H1 (cell line): ENCODE measurements at regions not wholly inside any gene's neighbourhood (a gene's known extent, or its start where the extent isn't known, plus 50 kb on each side); places are given as distances from the start of the nearest gene placed in this dataset.

Experiments used
- ASH2L ChIP-seq: fragments of 200-600, 300-600 bp; sonication (generic); IDR thresholded peaks from one replicate; pipeline ENCODE4 v1.7.1; 2017; ENCODE audit warnings: low read length
- CBX8 ChIP-seq: fragments of 300-800, 300-1000 bp; sonication (generic); IDR thresholded peaks from 2 replicates; pipeline ENCODE4 v1.7.1; 2016; ENCODE audit warnings: low read depth, low read length, borderline replicate concordance
- JUND ChIP-seq: IDR thresholded peaks from 2 replicates; pipeline ENCODE4 v1.6.1; 2011; ENCODE audit warnings: mild to moderate bottlenecking, improper control_type of control experiment, low read length
- KDM1A ChIP-seq: fragments of 200-600, 300-600 bp; sonication (generic); IDR thresholded peaks from 2 replicates; pipeline ENCODE4 v1.7.1; 2016; ENCODE audit warnings: mild to moderate bottlenecking, low read length, borderline replicate concordance
- NANOG ChIP-seq: IDR thresholded peaks from 2 replicates; pipeline ENCODE4 v1.6.1; 2011; ENCODE audit warnings: low read length, low read depth, mild to moderate bottlenecking, inconsistent platforms; ENCODE audit not compliant: insufficient read depth, poor library complexity, severe bottlenecking
- NRF1 ChIP-seq: IDR thresholded peaks from 2 replicates; pipeline ENCODE4 v1.6.1; 2011; ENCODE audit warnings: mild to moderate bottlenecking, low read depth, low read length, improper control_type of control experiment
- POLR2A ChIP-seq, 2 experiments: IDR thresholded peaks; 1 replicate in 1 of 2; 2 replicates in 1 of 2; pipeline ENCODE4 v1.6.1; 2011; ENCODE audit warnings: low read depth in 2 of 2, low read length in 2 of 2, mild to moderate bottlenecking in 2 of 2; ENCODE audit errors: control extremely low read depth in 1 of 2
- RFX5 ChIP-seq: IDR thresholded peaks from 2 replicates; pipeline ENCODE4 v1.6.1; 2011; ENCODE audit warnings: low read depth, low read length, improper control_type of control experiment, borderline replicate concordance
- RNF2 ChIP-seq: fragments of 200-900, 300-1000 bp; sonication (generic); IDR thresholded peaks from 2 replicates; pipeline ENCODE4 v1.7.1; 2016; ENCODE audit warnings: borderline replicate concordance, low read depth, mild to moderate bottlenecking, antibody characterized with exemption, low read length; ENCODE audit not compliant: poor library complexity, severe bottlenecking; ENCODE audit errors: missing control alignments
- TAF1 ChIP-seq: IDR thresholded peaks from 2 replicates; pipeline ENCODE4 v1.6.1; 2011; ENCODE audit warnings: mild to moderate bottlenecking, low read depth, low read length
- TAF7 ChIP-seq: optimal IDR thresholded peaks from 2 replicates; pipeline ENCODE3; 2011; ENCODE audit warnings: low read depth, mild to moderate bottlenecking, inconsistent platforms, low read length, moderate library complexity, borderline replicate concordance
- TBP ChIP-seq: IDR thresholded peaks from 2 replicates; pipeline ENCODE4 v1.6.1; 2011; ENCODE audit warnings: low read depth, low read length, improper control_type of control experiment
- TF ChIP-seq, protein P1 (sequence below), 3 experiments: IDR thresholded peaks; 1 replicate in 2 of 3; 2 replicates in 1 of 3; pipeline versions ENCODE4 v1.5.1 to v1.6.1; 2011; ENCODE audit warnings: low read length in 3 of 3, mild to moderate bottlenecking in 3 of 3, inconsistent platforms in 2 of 3, low read depth in 1 of 3, moderate library complexity in 1 of 3; ENCODE audit not compliant: insufficient read depth in 1 of 3; ENCODE audit errors: control extremely low read depth in 1 of 3
- TF ChIP-seq, protein P2 (sequence below): IDR thresholded peaks from 2 replicates; pipeline ENCODE4 v1.6.1; 2012; ENCODE audit warnings: inconsistent platforms

DNA sequence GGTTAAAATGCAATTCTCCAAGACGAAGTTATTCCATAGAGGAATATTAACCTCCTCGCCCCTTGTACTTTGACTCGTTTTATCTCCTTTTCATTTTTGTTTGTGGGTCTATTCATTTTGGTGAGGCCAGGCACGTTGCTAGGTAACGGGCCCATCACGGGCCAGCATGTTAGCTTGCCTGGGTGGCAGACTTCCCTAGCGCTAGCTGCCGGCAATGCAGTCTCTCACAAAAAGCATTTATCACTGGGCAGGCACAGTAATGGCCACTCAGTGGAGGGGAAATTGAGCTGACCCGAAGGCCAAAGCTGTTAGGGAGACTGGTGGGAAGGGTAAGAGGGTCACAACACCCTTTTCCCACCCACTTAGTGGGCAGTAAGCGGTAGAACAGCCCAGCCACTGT is 234.4 kb upstream of the FOXD3 start (continued):
- TF ChIP-seq NANOG (peak; percentile 48), JUND (no peak), TAF7 (no peak), CBX8 (no peak), NRF1 (no peak), RFX5 (no peak), RNF2 (no peak), KDM1A (no peak), TAF1 (peak; percentile 45; the same call in 1 of the 2 replicates), ASH2L (no peak), TBP (no peak), POLR2A (IDR thresholded peaks at IDR 0.05; ENCODE audit: control extremely low read depth in 1 of 2, low read depth in 2 of 2, low read length in 2 of 2) (no peak)
- TF ChIP-seq, protein P1, sequence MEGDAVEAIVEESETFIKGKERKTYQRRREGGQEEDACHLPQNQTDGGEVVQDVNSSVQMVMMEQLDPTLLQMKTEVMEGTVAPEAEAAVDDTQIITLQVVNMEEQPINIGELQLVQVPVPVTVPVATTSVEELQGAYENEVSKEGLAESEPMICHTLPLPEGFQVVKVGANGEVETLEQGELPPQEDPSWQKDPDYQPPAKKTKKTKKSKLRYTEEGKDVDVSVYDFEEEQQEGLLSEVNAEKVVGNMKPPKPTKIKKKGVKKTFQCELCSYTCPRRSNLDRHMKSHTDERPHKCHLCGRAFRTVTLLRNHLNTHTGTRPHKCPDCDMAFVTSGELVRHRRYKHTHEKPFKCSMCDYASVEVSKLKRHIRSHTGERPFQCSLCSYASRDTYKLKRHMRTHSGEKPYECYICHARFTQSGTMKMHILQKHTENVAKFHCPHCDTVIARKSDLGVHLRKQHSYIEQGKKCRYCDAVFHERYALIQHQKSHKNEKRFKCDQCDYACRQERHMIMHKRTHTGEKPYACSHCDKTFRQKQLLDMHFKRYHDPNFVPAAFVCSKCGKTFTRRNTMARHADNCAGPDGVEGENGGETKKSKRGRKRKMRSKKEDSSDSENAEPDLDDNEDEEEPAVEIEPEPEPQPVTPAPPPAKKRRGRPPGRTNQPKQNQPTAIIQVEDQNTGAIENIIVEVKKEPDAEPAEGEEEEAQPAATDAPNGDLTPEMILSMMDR (IDR thresholded peaks at IDR 0.05; ENCODE audit: control extremely low read depth in 1 of 3, insufficient read depth in 1 of 3, low read depth in 1 of 3, low read length in 3 of 3): peak; percentile 48 to 66 (median 61)
- TF ChIP-seq, protein P2, sequence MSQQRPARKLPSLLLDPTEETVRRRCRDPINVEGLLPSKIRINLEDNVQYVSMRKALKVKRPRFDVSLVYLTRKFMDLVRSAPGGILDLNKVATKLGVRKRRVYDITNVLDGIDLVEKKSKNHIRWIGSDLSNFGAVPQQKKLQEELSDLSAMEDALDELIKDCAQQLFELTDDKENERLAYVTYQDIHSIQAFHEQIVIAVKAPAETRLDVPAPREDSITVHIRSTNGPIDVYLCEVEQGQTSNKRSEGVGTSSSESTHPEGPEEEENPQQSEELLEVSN: no peak
